HG03196 (cell line): ENCODE measurements at regions not wholly inside any gene's neighbourhood (a gene's known extent, or its start where the extent isn't known, plus 50 kb on each side); places are given as distances from the start of the nearest gene placed in this dataset.

ENCODE experiments used
- ATAC-seq: cut with Tn5 transposase; IDR thresholded peaks from one replicate; pipeline ENCODE4 v1.9.1; 2021; ENCODE audit not compliant: unreplicated experiment

GRCh38 chr12:23433121-23433520 is 516.3 kb downstream of the SOX5 start:
- no peak for ATAC-seq

GRCh38 chr12:23434154-23434553 is 515.3 kb downstream of the SOX5 start:
- ATAC-seq, result no peak

- ATAC-seq, result no peak
Observed at GRCh38 chr12:23446746-23447145, 502.7 kb downstream of the SOX5 start.

- no peak for ATAC-seq
Observed at GRCh38 chr12:23450810-23451209, 498.7 kb downstream of the SOX5 start.

GRCh38 chr12:23455283-23455682 is 494.2 kb downstream of the SOX5 start:
- ATAC-seq, result no peak

GRCh38 chr12:23458640-23459039 is 490.8 kb downstream of the SOX5 start:
- ATAC-seq, result no peak

GRCh38 chr12:23462546-23462945 is 486.9 kb downstream of the SOX5 start:
- ATAC-seq, result no peak

- no peak for ATAC-seq
Observed at GRCh38 chr12:23463172-23463571, 486.3 kb downstream of the SOX5 start.

- ATAC-seq, result no peak
Observed at GRCh38 chr12:23464241-23464812, 485.1 kb downstream of the SOX5 start.

GRCh38 chr12:23472329-23472971 is 477.0 kb downstream of the SOX5 start:
- no peak for ATAC-seq

GRCh38 chr12:23473071-23473470 is 476.4 kb downstream of the SOX5 start:
- ATAC-seq, result no peak

- no peak for ATAC-seq
Observed at GRCh38 chr12:23474438-23474976, 475.0 kb downstream of the SOX5 start.
